SK-N-SH treated with all-trans-retinoic acid at 6 μM for 48 hours (cell line): ENCODE measurements at regions not wholly inside any gene's neighbourhood (a gene's known extent, or its start where the extent isn't known, plus 50 kb on each side); places are given as distances from the start of the nearest gene placed in this dataset.

Source experiments
- ATAC-seq: fragments of 200-7000 bp; cut with Tn5 transposase; 3 replicates; pipeline ENCODE4 v1.9.1; 2020; ENCODE audit warnings: mild to moderate bottlenecking, moderate library complexity
- BACH2 ChIP-seq: fragments of 250-450 bp; sonication (Bioruptor Pico); IDR thresholded peaks from 2 replicates; pipeline ENCODE4 v1.9.0; 2021; ENCODE audit warnings: mild to moderate bottlenecking, borderline replicate concordance
- CSDC2 ChIP-seq: fragments of 250-450 bp; sonication (Bioruptor Pico); IDR thresholded peaks from 2 replicates; pipeline ENCODE4 v1.5.0; 2020; ENCODE audit warnings: mild to moderate bottlenecking, moderate library complexity
- CSRNP3 ChIP-seq: fragments of 250-450 bp; sonication (Bioruptor Pico); IDR thresholded peaks from 2 replicates; pipeline ENCODE4 v1.5.1; 2021; ENCODE audit warnings: mild to moderate bottlenecking, moderate library complexity
- ESRRG ChIP-seq: fragments of 250-450 bp; sonication (Bioruptor Pico); IDR thresholded peaks from 2 replicates; pipeline ENCODE4 v1.6.1; 2021; ENCODE audit warnings: mild to moderate bottlenecking
- GLIS3 ChIP-seq: fragments of 250-450 bp; sonication (Bioruptor Pico); IDR thresholded peaks from 2 replicates; pipeline ENCODE4 v1.5.0; 2020; ENCODE audit warnings: mild to moderate bottlenecking, moderate library complexity
- ISL1 ChIP-seq: fragments of 250-450 bp; sonication (Bioruptor Pico); IDR thresholded peaks from 2 replicates; pipeline ENCODE4 v2.1.2; 2022; ENCODE audit warnings: mild to moderate bottlenecking, moderate library complexity
- OSR1 ChIP-seq: fragments of 250-450 bp; sonication (Bioruptor Pico); IDR thresholded peaks from 2 replicates; pipeline ENCODE4 v1.8.0; 2022; ENCODE audit warnings: moderate library complexity, mild to moderate bottlenecking, inconsistent platforms
- PATZ1 ChIP-seq: fragments of 250-450 bp; sonication (Bioruptor Pico); IDR thresholded peaks from 2 replicates; pipeline ENCODE4 v1.8.0; 2020; ENCODE audit warnings: mild to moderate bottlenecking, moderate library complexity, borderline replicate concordance
- POU6F1 ChIP-seq: fragments of 250-450 bp; sonication (Bioruptor Pico); IDR thresholded peaks from 2 replicates; pipeline ENCODE4 v1.8.0; 2021; ENCODE audit warnings: low read depth, mild to moderate bottlenecking, moderate library complexity, borderline replicate concordance
- PPARA ChIP-seq: fragments of 250-450 bp; sonication (Bioruptor Pico); IDR thresholded peaks from 2 replicates; pipeline ENCODE4 v1.5.0; 2020; ENCODE audit warnings: mild to moderate bottlenecking, borderline replicate concordance
- RARB ChIP-seq: fragments of 250-450 bp; sonication (Bioruptor Pico); IDR thresholded peaks from 2 replicates; pipeline ENCODE4 v1.8.0; 2021; ENCODE audit warnings: mild to moderate bottlenecking, moderate library complexity
- SNAI2 ChIP-seq: fragments of 250-450 bp; sonication (Bioruptor Pico); IDR thresholded peaks from 2 replicates; pipeline ENCODE4 v1.5.0; 2020; ENCODE audit warnings: mild to moderate bottlenecking, moderate library complexity
- TCF4 ChIP-seq: fragments of 250-450 bp; sonication (Bioruptor Pico); IDR thresholded peaks from 2 replicates; pipeline ENCODE4 v1.8.0; 2021; ENCODE audit warnings: mild to moderate bottlenecking, moderate library complexity, borderline replicate concordance
- TOX ChIP-seq: fragments of 250-450 bp; sonication (Bioruptor Pico); IDR thresholded peaks from 2 replicates; pipeline ENCODE4 v1.8.0; 2021; ENCODE audit warnings: mild to moderate bottlenecking, moderate library complexity, borderline replicate concordance
- TSHZ2 ChIP-seq: fragments of 250-450 bp; sonication (Bioruptor Pico); IDR thresholded peaks from 2 replicates; pipeline ENCODE4 v1.5.0; 2020; ENCODE audit warnings: mild to moderate bottlenecking, moderate library complexity
- ZC3H10 ChIP-seq: fragments of 250-450 bp; sonication (Bioruptor Pico); IDR thresholded peaks from 2 replicates; pipeline ENCODE4 v1.5.1; 2021; ENCODE audit warnings: mild to moderate bottlenecking, moderate library complexity
- ZFP3 ChIP-seq: fragments of 250-450 bp; sonication (Bioruptor Pico); IDR thresholded peaks from 2 replicates; pipeline ENCODE4 v1.5.0; 2020; ENCODE audit warnings: mild to moderate bottlenecking, moderate library complexity
- ZFP30 ChIP-seq: fragments of 450-650 bp; formaldehyde crosslinking; IDR thresholded peaks from 2 replicates; pipeline ENCODE4 v1.5.0; 2022; ENCODE audit warnings: mild to moderate bottlenecking, moderate library complexity
- ZNF565 ChIP-seq: fragments of 450-650 bp; formaldehyde crosslinking; conservative IDR thresholded peaks from 2 replicates; pipeline ENCODE4 v1.5.0; 2020; ENCODE audit warnings: low read depth, mild to moderate bottlenecking, moderate library complexity
- ZNF70 ChIP-seq: fragments of 450-650 bp; formaldehyde crosslinking; IDR thresholded peaks from 2 replicates; pipeline ENCODE4 v1.5.0; 2020; ENCODE audit warnings: mild to moderate bottlenecking, moderate library complexity

GRCh38 chr11:10641912-10642697 is 51.5 kb downstream of the IRAG1 start:
- ATAC-seq, result no peak
- TF ChIP-seq OSR1 (CRISPR knock-in tag) (no peak), ZFP30 (CRISPR knock-in tag) (no peak)

GRCh38 chr11:10641177-10641911 is 52.2 kb downstream of the IRAG1 start:
- ATAC-seq, result no peak

More at GRCh38 chr11:10641177-10641911, 52.2 kb downstream of the IRAG1 start:
- TF ChIP-seq TSHZ2 (no peak), POU6F1 (CRISPR knock-in tag) (no peak), TCF4 (no peak), GLIS3 (CRISPR knock-in tag) (no peak), CSRNP3 (CRISPR knock-in tag) (no peak), ESRRG (CRISPR knock-in tag) (no peak), BACH2 (CRISPR knock-in tag) (no peak), ZNF565 (CRISPR knock-in tag) (no peak), SNAI2 (no peak), TOX (CRISPR knock-in tag) (no peak), ZNF70 (CRISPR knock-in tag) (no peak), OSR1 (CRISPR knock-in tag) (no peak), PATZ1 (CRISPR knock-in tag) (no peak), RARB (no peak), ZFP30 (CRISPR knock-in tag) (no peak), ZFP3 (no peak), ZC3H10 (CRISPR knock-in tag) (no peak), PPARA (no peak), ISL1 (CRISPR knock-in tag) (no peak), CSDC2 (no peak)
